AG09309 (cell line): ENCODE measurements at regions not wholly inside any gene's neighbourhood (a gene's known extent, or its start where the extent isn't known, plus 50 kb on each side); places are given as distances from the start of the nearest gene placed in this dataset.

Experiments
- DNase-seq: peaks from one replicate; pipeline ENCODE4 v3.0.0-alpha.2; 2010; ENCODE audit warnings: low read depth
- H3K4me3 ChIP-seq: 2 replicates; pipeline ENCODE4 v1.5.1; 2011; ENCODE audit warnings: mild to moderate bottlenecking, low read depth, low read length, moderate library complexity; ENCODE audit not compliant: control insufficient read depth
- TF ChIP-seq, protein P1 (sequence below): IDR thresholded peaks from 2 replicates; pipeline ENCODE4 v1.5.1; 2011; ENCODE audit warnings: mild to moderate bottlenecking, low read depth, low read length, inconsistent platforms; ENCODE audit not compliant: insufficient read depth, control insufficient read depth; ENCODE audit errors: missing control alignments

DNA sequence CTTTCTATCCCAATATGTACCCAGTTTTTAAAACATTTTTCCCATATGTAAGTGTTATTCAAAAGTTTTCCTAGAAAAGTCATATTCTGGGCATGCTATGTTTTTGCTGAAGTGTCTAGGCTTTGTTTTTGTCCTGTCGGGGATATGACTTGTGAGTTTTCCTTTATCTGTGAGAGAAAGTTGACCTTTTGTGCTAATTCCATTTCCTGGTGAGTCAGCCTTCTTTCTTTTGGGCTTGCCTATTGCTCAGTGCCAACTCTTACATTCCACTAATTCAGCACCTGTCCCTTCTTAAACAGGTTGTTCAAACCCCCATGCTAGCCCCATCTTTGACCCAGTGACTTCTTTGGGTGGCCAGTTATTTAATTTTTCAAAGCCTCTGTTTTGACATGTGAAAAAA is 146.2 kb downstream of the AHR start:
- no peak overlapping the region for H3K4me3 ChIP-seq
- DNase-seq: no peak
- TF ChIP-seq, protein P1, sequence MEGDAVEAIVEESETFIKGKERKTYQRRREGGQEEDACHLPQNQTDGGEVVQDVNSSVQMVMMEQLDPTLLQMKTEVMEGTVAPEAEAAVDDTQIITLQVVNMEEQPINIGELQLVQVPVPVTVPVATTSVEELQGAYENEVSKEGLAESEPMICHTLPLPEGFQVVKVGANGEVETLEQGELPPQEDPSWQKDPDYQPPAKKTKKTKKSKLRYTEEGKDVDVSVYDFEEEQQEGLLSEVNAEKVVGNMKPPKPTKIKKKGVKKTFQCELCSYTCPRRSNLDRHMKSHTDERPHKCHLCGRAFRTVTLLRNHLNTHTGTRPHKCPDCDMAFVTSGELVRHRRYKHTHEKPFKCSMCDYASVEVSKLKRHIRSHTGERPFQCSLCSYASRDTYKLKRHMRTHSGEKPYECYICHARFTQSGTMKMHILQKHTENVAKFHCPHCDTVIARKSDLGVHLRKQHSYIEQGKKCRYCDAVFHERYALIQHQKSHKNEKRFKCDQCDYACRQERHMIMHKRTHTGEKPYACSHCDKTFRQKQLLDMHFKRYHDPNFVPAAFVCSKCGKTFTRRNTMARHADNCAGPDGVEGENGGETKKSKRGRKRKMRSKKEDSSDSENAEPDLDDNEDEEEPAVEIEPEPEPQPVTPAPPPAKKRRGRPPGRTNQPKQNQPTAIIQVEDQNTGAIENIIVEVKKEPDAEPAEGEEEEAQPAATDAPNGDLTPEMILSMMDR: no peak

DNA sequence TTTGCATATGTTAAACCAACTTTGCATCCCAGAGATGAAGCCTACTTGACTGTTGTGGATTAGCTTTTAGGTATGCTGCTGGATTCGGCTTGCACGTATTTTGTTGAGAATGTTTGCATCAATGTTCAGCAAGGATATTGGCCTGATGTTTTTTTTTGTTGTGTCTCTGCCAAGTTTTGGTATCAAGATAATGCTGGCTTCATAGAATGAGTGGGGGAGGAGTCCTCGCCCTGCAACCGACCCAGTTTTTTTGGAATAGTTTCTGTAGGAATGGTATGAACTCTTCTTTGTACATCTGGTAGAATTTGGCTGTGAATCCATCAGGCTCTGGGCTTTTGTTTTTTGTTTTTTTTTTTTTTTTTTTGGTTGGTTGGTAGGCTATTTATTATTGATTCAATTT is 147.9 kb downstream of the AHR start:
- TF ChIP-seq, protein P1: no peak
- no peak for DNase-seq
- H3K4me3 ChIP-seq: no peak overlapping the region

DNA sequence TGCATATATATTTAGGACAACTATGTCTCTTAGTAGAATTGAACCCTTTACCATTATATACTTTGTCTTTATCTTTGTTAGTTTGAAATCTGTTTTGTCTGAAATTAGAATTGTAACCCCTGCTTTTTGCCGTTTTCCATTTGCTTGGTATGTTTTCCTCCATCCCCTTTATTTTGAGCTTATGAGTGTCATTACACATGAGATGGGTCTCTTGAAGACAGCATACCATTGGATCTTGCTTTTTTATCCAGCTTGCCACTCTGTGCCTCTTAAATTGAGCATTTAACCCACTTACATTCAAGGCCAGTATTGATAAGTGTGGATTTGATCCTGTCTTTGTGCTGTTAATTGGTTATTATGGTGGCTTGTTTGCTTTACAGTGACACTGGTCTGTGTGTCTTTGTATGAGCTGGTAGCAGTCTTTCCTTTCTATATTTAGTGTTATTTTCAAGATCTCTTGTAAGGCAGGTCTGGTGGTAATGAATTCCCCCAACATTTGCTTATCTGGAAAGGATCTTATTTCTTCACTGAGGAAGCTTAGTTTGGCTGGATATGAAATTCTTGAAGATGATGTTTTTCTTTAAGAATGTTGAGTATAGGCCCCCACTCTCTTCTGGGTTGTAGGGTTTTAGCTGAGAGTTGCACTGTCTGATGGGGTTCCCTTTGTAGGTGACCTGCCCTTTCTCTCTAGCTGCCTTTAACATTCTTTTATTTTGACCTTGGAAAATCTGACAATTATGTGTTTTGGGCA is 149.5 kb downstream of the AHR start:
- H3K4me3 ChIP-seq: no peak overlapping the region
- TF ChIP-seq, protein P1: no peak
- DNase-seq: no peak

DNA sequence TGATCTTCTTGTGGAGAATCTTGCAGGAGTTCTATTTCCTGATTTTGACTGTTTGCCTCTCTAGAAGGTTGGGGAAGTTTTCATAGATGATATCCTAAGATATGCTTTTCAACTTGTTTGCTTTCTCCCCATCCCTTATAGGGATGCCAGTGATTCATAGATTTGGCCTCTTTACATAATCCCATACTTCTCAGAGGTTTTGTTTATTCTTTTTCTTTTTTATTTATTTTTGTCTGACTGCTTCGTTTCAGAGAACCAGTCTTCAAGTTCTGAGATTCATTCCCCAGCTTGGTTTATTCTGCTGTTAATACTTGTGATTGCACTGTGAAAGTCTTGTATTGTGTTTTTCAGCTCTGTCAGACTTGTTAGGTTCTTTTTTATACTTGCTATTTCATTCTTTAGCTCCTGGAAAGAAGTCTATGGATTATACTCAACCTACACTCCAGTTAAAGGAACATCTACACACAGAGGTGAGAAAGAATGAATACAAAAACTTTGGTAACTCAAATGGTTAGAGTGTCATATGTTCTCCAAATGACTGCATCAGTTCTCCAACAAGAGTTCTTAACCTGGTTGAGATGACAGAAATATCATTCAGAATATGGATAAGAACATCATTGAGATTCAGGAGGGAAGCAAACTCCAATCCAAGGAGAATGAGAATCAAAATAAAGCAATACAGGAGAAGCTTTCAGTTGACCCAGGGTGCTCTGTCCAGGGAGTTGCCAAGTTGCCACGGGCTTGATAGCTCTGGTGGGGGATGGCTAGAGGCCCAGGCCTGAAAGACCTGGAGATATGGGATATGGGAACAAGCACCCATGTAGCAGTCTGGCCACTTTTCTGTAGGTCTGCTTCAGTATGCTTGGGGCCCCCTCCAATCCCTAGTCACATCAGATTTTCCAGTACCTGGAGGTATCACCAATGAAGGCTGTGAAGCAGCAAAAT is 150.3 kb downstream of the AHR start:
- no peak for DNase-seq
- TF ChIP-seq, protein P1: no peak
- H3K4me3 ChIP-seq: no peak overlapping the region

DNA sequence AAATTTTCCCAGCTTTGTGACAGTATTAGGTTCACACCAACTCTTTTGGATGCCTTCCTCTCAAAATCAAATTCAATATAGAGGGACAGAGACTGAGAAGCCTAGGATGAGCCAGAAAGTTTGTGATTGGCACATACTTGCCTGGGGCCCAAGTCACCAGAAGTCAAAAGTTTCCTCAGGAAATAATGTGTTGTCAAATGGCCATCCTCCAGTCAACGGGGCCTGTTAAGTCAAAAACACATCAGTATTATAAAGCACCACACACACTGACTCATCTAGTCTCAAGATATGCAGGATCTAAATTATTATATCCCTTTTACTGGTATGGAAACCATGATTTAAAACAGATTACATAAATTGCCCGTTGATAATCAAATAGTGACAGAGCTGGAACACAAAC is 158.1 kb downstream of the AHR start:
- DNase-seq: no peak
- TF ChIP-seq, protein P1: no peak
- H3K4me3 ChIP-seq: no peak overlapping the region

DNA sequence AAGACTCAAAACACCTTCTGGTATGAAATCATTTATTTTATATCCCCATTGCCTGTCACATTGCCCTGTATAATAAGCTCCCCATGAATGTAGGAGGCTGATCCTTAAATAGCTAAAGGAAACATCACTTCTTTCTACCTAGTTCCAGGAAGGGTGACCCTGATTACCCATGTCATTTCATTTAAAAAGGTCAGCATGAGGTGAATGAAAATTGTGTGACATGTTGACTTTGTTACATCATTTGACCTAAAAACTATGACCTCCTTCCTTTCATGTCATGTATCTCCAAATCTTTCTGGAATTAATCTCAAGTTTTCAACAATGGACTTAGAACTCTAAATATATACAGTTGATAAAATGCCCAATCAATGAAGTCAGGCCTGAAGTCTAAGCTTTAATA is 161.5 kb downstream of the AHR start:
- H3K4me3 ChIP-seq: no peak overlapping the region
- no peak for DNase-seq
- TF ChIP-seq, protein P1: no peak
